Fibroblast of lung (primary cell): ENCODE measurements at regions not wholly inside any gene's neighbourhood (a gene's known extent, or its start where the extent isn't known, plus 50 kb on each side); places are given as distances from the start of the nearest gene placed in this dataset.

Experiments used
- DNase-seq, 2 donors: peaks; one replicate each; pipeline versions ENCODE4 v3.0.0 to v3.0.0-alpha.2; 2010; ENCODE audit warnings: low read depth in 2 of 2
- H2AFZ ChIP-seq: 2 replicates; pipeline ENCODE4 v1.5.1; 2012; ENCODE audit warnings: low read length, control low read depth, inconsistent platforms
- H3K27ac ChIP-seq: 2 replicates; pipeline ENCODE4 v1.5.1; 2011; ENCODE audit warnings: low read length, control low read depth; ENCODE audit not compliant: insufficient read depth
- H3K27me3 ChIP-seq: 2 replicates; pipeline ENCODE4 v1.5.1; 2011; ENCODE audit warnings: mild to moderate bottlenecking, low read length; ENCODE audit not compliant: control insufficient read depth, insufficient read depth
- H3K36me3 ChIP-seq: 2 replicates; pipeline ENCODE4 v1.5.1; 2011; ENCODE audit warnings: low read length; ENCODE audit not compliant: control insufficient read depth, insufficient read depth
- H3K4me1 ChIP-seq: 2 replicates; pipeline ENCODE4 v1.5.1; 2011; ENCODE audit warnings: low read length; ENCODE audit not compliant: control insufficient read depth, insufficient read depth; ENCODE audit errors: extremely low read depth
- H3K4me2 ChIP-seq: 2 replicates; pipeline ENCODE4 v1.5.1; 2011; ENCODE audit warnings: low read length, control low read depth; ENCODE audit not compliant: insufficient read depth; ENCODE audit errors: extremely low read depth
- H3K4me3 ChIP-seq, 4 experiments: fragments of 200-600 bp in 1 of 4; sonication (generic) in 1 of 4; replicated peaks in 1 of 4; 2 replicates each; pipeline ENCODE4 v1.5.1; 2011 to 2016; ENCODE audit warnings: low read length in 4 of 4, low read depth in 3 of 4, mild to moderate bottlenecking in 3 of 4, control low read depth in 2 of 4, inconsistent platforms in 1 of 4, mixed read lengths in 1 of 4; ENCODE audit not compliant: insufficient read depth in 1 of 4; ENCODE audit errors: control extremely low read depth in 1 of 4
- H3K79me2 ChIP-seq: 2 replicates; pipeline ENCODE4 v1.5.1; 2012; ENCODE audit warnings: mild to moderate bottlenecking, low read length, inconsistent platforms; ENCODE audit not compliant: control insufficient read depth, insufficient read depth
- H3K9ac ChIP-seq: 2 replicates; pipeline ENCODE4 v1.5.1; 2011; ENCODE audit warnings: mild to moderate bottlenecking, low read length, control low read depth; ENCODE audit not compliant: insufficient read depth
- H3K9me3 ChIP-seq: 2 replicates; pipeline ENCODE4 v1.5.1; 2012; ENCODE audit warnings: low read depth, low read length; ENCODE audit not compliant: control insufficient read depth, insufficient read depth
- H4K20me1 ChIP-seq: 2 replicates; pipeline ENCODE4 v1.5.1; 2011; ENCODE audit warnings: low read length; ENCODE audit not compliant: control insufficient read depth, insufficient read depth; ENCODE audit errors: extremely low read depth
- EZH2 ChIP-seq: IDR thresholded peaks from 2 replicates; pipeline ENCODE4 v1.5.1; 2012; ENCODE audit warnings: low read length, control low read depth, mild to moderate bottlenecking; ENCODE audit errors: missing control alignments
- TF ChIP-seq, protein P1 (sequence below), 2 donors: IDR thresholded peaks in 1 of 2; conservative IDR thresholded peaks in 1 of 2; 1 replicate in 1 of 2; 2 replicates in 1 of 2; pipeline ENCODE4 v1.5.1; 2011 to 2012; ENCODE audit warnings: low read length in 2 of 2, control low read depth in 1 of 2, inconsistent platforms in 1 of 2, low read depth in 1 of 2, mild to moderate bottlenecking in 1 of 2

DNA sequence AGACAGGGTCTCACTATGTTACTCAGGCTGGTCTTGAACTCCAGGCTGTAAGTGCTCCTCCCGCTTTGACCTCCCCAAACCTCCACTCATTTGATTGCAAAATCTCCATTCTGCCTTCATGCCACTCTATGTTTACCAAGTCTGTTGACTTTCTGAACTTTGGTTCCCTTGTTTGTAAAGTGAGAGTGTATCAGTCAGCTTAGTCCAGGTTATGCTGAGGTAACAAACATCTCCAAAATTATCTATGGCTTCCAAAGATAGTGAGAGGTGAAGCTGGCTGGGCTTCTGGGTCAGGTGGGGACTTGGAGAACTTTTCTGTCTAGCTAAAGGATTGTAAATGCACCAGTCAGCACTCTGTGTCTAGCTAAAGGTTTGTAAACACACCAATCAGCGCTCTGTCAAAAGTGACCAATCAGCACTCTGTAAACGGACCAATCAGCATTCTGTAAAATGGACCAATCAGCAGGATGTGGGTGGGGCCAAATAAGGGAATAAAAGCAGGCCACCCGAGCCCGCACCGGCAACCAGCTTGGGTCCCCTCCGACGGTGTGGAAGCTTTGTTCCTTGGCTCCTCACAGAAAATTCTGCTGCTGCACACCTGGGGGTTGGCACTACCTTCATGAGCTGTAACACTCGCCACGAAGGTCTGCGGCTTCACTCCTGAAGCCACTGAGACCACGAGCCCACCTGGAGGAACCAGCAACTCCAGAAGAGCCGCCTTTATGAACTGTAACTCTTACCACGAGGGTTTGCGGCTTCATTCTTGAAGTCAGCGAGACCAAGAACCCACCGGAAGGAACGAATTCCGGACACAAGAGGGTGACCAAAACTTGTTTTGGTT is 109.3 kb downstream of the MIAT start:
- H2AFZ ChIP-seq = no peak overlapping the region
- H3K9ac ChIP-seq = no peak overlapping the region
- H3K4me3 ChIP-seq = no peak overlapping the region
- no peak overlapping the region for H3K27ac ChIP-seq
- no peak overlapping the region for H3K4me2 ChIP-seq
- H3K79me2 ChIP-seq = no peaks in the 10 kb centered on the region
- H4K20me1 ChIP-seq = no peaks in the 10 kb centered on the region
- DNase-seq = no peak
- H3K36me3 ChIP-seq = no peaks in the 10 kb centered on the region
- H3K4me1 ChIP-seq = peaks cover 7% of the 10 kb centered on the region
- no peaks in the 10 kb centered on the region for H3K27me3 ChIP-seq
- H3K9me3 ChIP-seq = no peaks in the 10 kb centered on the region
- no peak for TF ChIP-seq EZH2
- TF ChIP-seq, protein P1, sequence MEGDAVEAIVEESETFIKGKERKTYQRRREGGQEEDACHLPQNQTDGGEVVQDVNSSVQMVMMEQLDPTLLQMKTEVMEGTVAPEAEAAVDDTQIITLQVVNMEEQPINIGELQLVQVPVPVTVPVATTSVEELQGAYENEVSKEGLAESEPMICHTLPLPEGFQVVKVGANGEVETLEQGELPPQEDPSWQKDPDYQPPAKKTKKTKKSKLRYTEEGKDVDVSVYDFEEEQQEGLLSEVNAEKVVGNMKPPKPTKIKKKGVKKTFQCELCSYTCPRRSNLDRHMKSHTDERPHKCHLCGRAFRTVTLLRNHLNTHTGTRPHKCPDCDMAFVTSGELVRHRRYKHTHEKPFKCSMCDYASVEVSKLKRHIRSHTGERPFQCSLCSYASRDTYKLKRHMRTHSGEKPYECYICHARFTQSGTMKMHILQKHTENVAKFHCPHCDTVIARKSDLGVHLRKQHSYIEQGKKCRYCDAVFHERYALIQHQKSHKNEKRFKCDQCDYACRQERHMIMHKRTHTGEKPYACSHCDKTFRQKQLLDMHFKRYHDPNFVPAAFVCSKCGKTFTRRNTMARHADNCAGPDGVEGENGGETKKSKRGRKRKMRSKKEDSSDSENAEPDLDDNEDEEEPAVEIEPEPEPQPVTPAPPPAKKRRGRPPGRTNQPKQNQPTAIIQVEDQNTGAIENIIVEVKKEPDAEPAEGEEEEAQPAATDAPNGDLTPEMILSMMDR (conservative IDR thresholded peaks at IDR 0.05 in 1 of 2, IDR thresholded peaks at IDR 0.05 in 1 of 2; ENCODE audit: low read depth in 1 of 2, low read length in 2 of 2) = no peak

DNA sequence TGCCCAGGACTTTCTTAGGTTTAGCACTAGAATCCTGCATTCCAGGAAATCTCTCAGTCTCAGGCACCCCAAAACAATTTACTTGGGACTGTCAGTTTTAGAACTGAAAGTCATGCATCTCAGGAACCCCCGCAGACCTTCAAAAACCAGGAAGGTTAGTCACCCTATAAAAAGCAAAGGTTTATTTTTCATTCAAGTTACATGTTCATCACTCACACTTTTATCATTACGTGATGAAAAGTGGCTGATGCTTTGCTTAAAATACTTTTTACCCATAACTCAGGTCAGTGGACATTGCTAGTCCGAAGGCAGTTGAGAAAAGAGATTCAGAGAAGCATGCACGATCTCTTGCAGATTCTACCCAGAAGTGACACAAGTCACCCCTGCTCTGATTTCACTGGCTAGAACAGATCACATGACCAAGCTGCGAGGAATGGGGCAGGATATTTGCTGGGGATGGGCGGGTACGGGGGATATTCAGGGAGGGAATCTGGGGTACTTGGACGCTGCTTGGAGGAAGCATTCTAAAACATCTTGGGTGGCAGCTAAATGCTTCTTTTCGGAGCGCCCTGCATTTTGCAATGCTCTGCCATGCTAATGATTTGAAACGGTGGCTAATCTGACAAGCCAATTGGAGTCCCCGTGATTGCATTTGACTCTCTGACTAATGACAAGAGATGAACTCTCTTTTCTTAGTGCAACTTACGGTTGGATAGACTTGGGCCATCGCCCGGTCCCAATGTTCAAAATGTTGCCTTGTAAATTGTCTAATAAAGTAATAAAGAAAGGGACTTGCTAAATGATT is 110.2 kb downstream of the MIAT start:
- no peaks in the 10 kb centered on the region for H3K9me3 ChIP-seq
- no peaks in the 10 kb centered on the region for H3K79me2 ChIP-seq
- H3K36me3 ChIP-seq = no peaks in the 10 kb centered on the region
- TF ChIP-seq, protein P1 (conservative IDR thresholded peaks at IDR 0.05 in 1 of 2, IDR thresholded peaks at IDR 0.05 in 1 of 2; ENCODE audit: low read depth in 1 of 2, low read length in 2 of 2) = no peak
- TF ChIP-seq EZH2 = no peak
- H3K9ac ChIP-seq = no peak overlapping the region
- no peak overlapping the region for H2AFZ ChIP-seq
- H3K27ac ChIP-seq = no peak overlapping the region
- H3K27me3 ChIP-seq = no peaks in the 10 kb centered on the region
- no peaks in the 10 kb centered on the region for H4K20me1 ChIP-seq
- H3K4me1 ChIP-seq = peaks cover 7% of the 10 kb centered on the region
- no peak overlapping the region for H3K4me3 ChIP-seq
- no peak overlapping the region for H3K4me2 ChIP-seq
- DNase-seq = peak in 1 of 2 donors; percentile 55

DNA sequence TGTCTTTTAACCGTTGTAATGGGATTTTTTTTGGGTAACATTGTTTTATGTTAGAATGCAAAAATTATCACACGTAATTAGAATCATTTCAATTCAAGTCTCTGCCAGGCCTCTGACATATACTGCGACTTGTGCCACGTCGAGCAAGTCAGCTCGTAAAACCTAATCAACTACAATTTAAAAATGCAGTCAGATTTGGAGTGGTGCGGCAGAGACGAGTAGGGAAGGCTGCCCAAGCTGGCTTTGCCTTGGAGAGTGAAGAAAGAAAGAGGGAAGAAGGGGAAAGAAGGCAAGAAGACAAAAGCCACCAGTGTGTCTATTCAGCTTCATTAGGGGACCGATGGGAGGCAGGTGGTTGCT is 110.7 kb downstream of the MIAT start:
- no peak overlapping the region for H2AFZ ChIP-seq
- H3K27me3 ChIP-seq = no peaks in the 10 kb centered on the region
- no peak overlapping the region for H3K27ac ChIP-seq
- H3K9ac ChIP-seq = no peak overlapping the region
- H3K4me3 ChIP-seq = no peak overlapping the region
- DNase-seq = no peak
- no peaks in the 10 kb centered on the region for H3K36me3 ChIP-seq
- no peak overlapping the region for H3K4me2 ChIP-seq
- H3K79me2 ChIP-seq = no peaks in the 10 kb centered on the region
- TF ChIP-seq, protein P1 (conservative IDR thresholded peaks at IDR 0.05 in 1 of 2, IDR thresholded peaks at IDR 0.05 in 1 of 2; ENCODE audit: low read depth in 1 of 2, low read length in 2 of 2) = no peak
- TF ChIP-seq EZH2 = no peak
- H3K9me3 ChIP-seq = no peaks in the 10 kb centered on the region
- no peaks in the 10 kb centered on the region for H4K20me1 ChIP-seq
- H3K4me1 ChIP-seq = peaks cover 7% of the 10 kb centered on the region
